T-helper 2 cell treated with Interferon-gamma antibody and Interleukin-4, amounts not matched to agents 5 μg/mL and 100 μg/mL, for 36 hours (primary cell): ENCODE measurements at regions not wholly inside any gene's neighbourhood (a gene's known extent, or its start where the extent isn't known, plus 50 kb on each side); places are given as distances from the start of the nearest gene placed in this dataset.

ENCODE experiments used
- DNase-seq: peaks from one replicate; pipeline ENCODE4 v3.0.0; 2021; ENCODE audit warnings: low spot score
- H3K27ac Mint-ChIP-seq: one replicate; pipeline ENCODE4 v1.8.0; 2021; ENCODE audit warnings: mild to moderate bottlenecking, mixed read lengths
- H3K27me3 Mint-ChIP-seq: one replicate; pipeline ENCODE4 v1.8.0; 2021; ENCODE audit warnings: low read depth, mixed read lengths
- H3K36me3 Mint-ChIP-seq: one replicate; pipeline ENCODE4 v1.8.0; 2021; ENCODE audit warnings: low read depth, mixed read lengths
- H3K4me1 Mint-ChIP-seq: one replicate; pipeline ENCODE4 v1.8.0; 2021; ENCODE audit warnings: low read depth, mixed read lengths
- H3K4me3 Mint-ChIP-seq: one replicate; pipeline ENCODE4 v1.8.0; 2022; ENCODE audit warnings: mild to moderate bottlenecking, moderate library complexity, mixed read lengths
- H3K9me3 Mint-ChIP-seq: one replicate; pipeline ENCODE4 v1.8.0; 2021; ENCODE audit warnings: mixed read lengths

DNA sequence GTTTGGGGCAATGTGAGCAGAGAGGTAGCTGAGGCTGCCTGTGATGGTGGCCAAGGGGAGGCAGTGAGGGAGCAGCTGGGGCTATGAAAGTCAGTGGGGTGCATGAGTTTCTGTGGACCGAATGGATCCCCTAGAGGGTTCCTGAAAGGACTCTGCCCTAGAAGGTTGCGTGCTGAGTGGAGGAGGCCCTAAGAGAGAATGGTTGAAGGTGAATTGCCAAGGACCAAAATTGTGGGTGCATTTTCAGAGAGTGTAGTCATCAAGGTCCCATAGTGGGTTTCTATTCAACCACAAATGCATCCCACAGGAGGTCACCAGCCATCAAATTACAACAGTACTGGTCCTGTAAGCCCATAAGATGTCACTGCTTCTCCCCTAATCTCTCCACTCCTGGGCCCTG lies 298.3 kb downstream of the CDK5RAP2 start:
- no peak for DNase-seq
- Mint-ChIP-seq H3K36me3 (no peaks in the 10 kb centered on the region), H3K27ac (no peak overlapping the region), H3K27me3 (no peaks in the 10 kb centered on the region), H3K9me3 (peaks cover 7% of the 10 kb centered on the region), H3K4me1 (no peaks in the 10 kb centered on the region), H3K4me3 (no peak overlapping the region)

DNA sequence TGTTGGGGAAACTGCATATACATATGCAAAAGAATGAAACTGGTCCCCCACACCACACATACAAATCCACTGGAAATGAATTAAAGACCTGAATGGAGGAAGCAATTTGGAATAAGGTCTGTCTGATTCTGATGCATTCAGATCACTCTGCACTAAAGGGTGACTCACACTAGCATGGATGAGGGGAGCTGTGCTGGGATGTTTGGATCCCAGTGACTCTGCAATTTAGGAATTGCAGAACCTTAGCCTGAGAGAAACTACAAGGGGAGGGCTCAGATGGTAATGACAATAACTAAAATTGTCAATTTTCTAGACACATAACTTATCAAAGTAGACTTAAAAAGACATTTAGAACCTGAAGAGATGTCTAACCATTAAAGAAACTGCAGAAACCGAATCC lies 312.0 kb downstream of the CDK5RAP2 start:
- H3K36me3 Mint-ChIP-seq = no peaks in the 10 kb centered on the region
- H3K9me3 Mint-ChIP-seq = no peaks in the 10 kb centered on the region
- H3K27me3 Mint-ChIP-seq = no peaks in the 10 kb centered on the region
- no peaks in the 10 kb centered on the region for H3K4me1 Mint-ChIP-seq
- H3K4me3 Mint-ChIP-seq = no peak overlapping the region
- DNase-seq = no peak
- no peak overlapping the region for H3K27ac Mint-ChIP-seq

GRCh38 chr9:120265791-120266190 lies 314.2 kb downstream of the CDK5RAP2 start:
- H3K27ac Mint-ChIP-seq = no peak overlapping the region
- no peaks in the 10 kb centered on the region for H3K9me3 Mint-ChIP-seq
- H3K4me3 Mint-ChIP-seq = no peak overlapping the region
- no peaks in the 10 kb centered on the region for H3K36me3 Mint-ChIP-seq
- H3K4me1 Mint-ChIP-seq = no peaks in the 10 kb centered on the region
- no peaks in the 10 kb centered on the region for H3K27me3 Mint-ChIP-seq
- DNase-seq = no peak

GRCh38 chr9:120264528-120264927 lies 315.4 kb downstream of the CDK5RAP2 start:
- H3K36me3 Mint-ChIP-seq = no peaks in the 10 kb centered on the region
- no peak for DNase-seq
- H3K4me1 Mint-ChIP-seq = no peaks in the 10 kb centered on the region
- no peaks in the 10 kb centered on the region for H3K27me3 Mint-ChIP-seq
- no peak overlapping the region for H3K4me3 Mint-ChIP-seq
- H3K27ac Mint-ChIP-seq = no peak overlapping the region
- no peaks in the 10 kb centered on the region for H3K9me3 Mint-ChIP-seq

GRCh38 chr9:120263836-120264235 lies 316.1 kb downstream of the CDK5RAP2 start:
- Mint-ChIP-seq H3K9me3 (no peaks in the 10 kb centered on the region), H3K4me3 (no peak overlapping the region), H3K36me3 (no peaks in the 10 kb centered on the region), H3K27me3 (peaks cover 2% of the 10 kb centered on the region), H3K4me1 (no peaks in the 10 kb centered on the region), H3K27ac (no peak overlapping the region)
- DNase-seq = no peak

DNA sequence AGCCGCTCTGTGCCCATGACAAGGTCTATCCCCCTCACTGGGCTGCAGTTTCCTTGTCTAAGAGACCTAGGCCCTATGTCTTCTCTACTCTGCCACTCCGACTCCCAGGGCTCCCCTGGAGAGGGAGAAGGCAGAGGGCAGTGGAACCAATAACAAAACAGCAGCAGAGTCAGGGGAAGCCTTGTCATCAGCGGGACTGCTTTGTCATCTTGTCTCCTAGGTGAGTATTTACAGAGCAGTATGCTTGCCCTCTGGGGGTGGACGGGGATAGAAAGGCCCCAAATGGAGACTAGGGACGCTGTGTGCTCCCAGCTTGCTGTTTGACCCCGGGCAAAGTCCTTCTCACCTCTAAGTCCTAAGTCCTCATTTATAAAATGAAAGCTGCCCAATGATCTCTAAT lies 318.5 kb downstream of the CDK5RAP2 start:
- Mint-ChIP-seq H3K36me3 (no peaks in the 10 kb centered on the region), H3K4me1 (no peaks in the 10 kb centered on the region), H3K27ac (no peak overlapping the region), H3K9me3 (no peaks in the 10 kb centered on the region), H3K4me3 (no peak overlapping the region), H3K27me3 (peaks cover 5% of the 10 kb centered on the region)
- no peak for DNase-seq

GRCh38 chr9:120259100-120259499 lies 320.9 kb downstream of the CDK5RAP2 start:
- Mint-ChIP-seq H3K27me3 (peaks cover 5% of the 10 kb centered on the region), H3K27ac (no peak overlapping the region)

GRCh38 chr9:120258096-120258495 lies 321.9 kb downstream of the CDK5RAP2 start:
- Mint-ChIP-seq H3K4me1 (no peaks in the 10 kb centered on the region), H3K36me3 (no peaks in the 10 kb centered on the region), H3K27ac (no peak overlapping the region), H3K27me3 (peaks cover 5% of the 10 kb centered on the region), H3K9me3 (no peaks in the 10 kb centered on the region), H3K4me3 (no peak overlapping the region)
- DNase-seq = no peak

More at GRCh38 chr9:120259100-120259499, 320.9 kb downstream of the CDK5RAP2 start:
- Mint-ChIP-seq H3K9me3 (no peaks in the 10 kb centered on the region), H3K4me3 (no peak overlapping the region), H3K36me3 (no peaks in the 10 kb centered on the region), H3K4me1 (no peaks in the 10 kb centered on the region)
- no peak for DNase-seq

GRCh38 chr9:120257483-120257882 lies 322.5 kb downstream of the CDK5RAP2 start:
- Mint-ChIP-seq H3K4me1 (no peaks in the 10 kb centered on the region), H3K36me3 (no peaks in the 10 kb centered on the region), H3K4me3 (no peak overlapping the region), H3K9me3 (no peaks in the 10 kb centered on the region), H3K27me3 (peaks cover 5% of the 10 kb centered on the region), H3K27ac (no peak overlapping the region)
- DNase-seq = no peak

DNA sequence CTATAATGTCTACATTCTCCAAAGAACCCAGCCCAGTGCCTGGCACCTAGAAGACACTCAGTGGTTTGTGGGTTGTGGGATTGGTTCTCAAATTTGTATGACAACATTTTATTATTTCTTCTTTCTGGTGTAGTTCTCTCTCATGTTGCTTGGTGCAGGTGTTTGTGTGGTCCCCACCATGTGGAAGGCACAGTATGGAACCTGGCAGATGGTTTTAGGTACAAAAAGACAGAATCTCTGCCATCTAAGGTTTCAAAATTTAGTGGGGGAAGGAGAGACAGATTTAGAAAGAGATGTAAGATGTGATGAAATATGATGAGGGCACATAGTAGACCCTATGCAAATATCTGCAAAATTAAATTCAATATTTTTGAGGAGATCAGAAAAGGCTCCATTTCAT lies 323.8 kb downstream of the CDK5RAP2 start:
- Mint-ChIP-seq H3K4me1 (no peaks in the 10 kb centered on the region), H3K27me3 (peaks cover 5% of the 10 kb centered on the region), H3K4me3 (no peak overlapping the region), H3K9me3 (no peaks in the 10 kb centered on the region), H3K36me3 (no peaks in the 10 kb centered on the region), H3K27ac (no peak overlapping the region)
- no peak for DNase-seq

DNA sequence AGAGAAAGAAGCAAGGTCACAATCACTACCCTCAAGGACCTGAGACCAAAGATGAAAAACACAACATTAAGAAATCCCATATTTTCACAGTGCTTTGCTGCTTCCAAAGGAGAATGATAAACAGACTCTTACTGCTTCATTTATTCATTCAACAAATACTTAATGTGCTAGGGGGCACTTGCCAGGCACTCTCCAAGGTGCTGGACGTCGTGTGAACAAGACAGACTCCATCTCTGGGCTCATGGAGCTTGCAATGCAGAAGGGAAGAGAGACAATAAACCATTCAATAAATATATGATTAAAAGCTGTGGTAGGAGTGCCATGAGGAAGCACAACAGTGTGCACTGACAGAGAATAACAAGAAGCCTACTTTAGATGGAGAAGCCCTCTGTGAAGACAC lies 327.7 kb downstream of the CDK5RAP2 start:
- H3K4me3 Mint-ChIP-seq = no peak overlapping the region
- H3K9me3 Mint-ChIP-seq = no peaks in the 10 kb centered on the region
- H3K4me1 Mint-ChIP-seq = no peaks in the 10 kb centered on the region
- DNase-seq = no peak
- H3K27me3 Mint-ChIP-seq = no peaks in the 10 kb centered on the region
- no peaks in the 10 kb centered on the region for H3K36me3 Mint-ChIP-seq
- H3K27ac Mint-ChIP-seq = no peak overlapping the region

DNA sequence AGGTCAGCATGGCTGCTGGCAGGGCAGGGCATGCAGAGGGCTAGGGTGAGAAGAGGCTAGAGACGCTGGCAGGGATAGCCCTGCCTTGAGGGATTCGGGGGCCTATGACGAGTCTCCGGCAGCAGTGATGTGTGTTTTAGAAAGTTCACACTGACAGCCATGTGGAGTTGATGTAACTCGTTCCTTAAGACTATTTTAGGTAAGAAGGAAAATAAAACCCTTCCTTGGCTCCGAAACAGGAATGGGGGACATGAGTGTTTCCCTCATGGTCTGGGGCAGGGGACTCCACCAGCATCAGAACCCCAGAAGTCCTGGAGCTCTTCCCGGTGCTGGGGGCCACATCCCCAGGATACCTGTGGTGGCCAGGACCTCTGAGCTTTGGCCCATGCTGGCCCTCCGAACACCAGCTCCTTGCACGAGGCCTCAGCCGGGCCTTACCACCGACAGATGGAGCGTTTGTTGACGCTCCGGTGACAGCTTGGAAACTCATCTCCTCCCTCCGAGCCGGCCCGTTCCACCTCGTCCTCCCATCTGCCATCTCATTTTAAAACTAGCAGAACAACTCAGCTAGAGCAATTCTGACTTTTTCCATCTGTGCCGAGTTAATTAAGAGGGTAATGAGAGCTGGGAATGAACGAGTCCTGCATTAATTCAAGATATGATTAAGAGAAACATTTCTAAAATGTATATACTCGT lies 337.7 kb downstream of the CDK5RAP2 start:
- no peak for DNase-seq
- Mint-ChIP-seq H3K27me3 (no peaks in the 10 kb centered on the region), H3K27ac (no peak overlapping the region), H3K4me3 (no peak overlapping the region), H3K4me1 (no peaks in the 10 kb centered on the region), H3K36me3 (no peaks in the 10 kb centered on the region), H3K9me3 (no peaks in the 10 kb centered on the region)

DNA sequence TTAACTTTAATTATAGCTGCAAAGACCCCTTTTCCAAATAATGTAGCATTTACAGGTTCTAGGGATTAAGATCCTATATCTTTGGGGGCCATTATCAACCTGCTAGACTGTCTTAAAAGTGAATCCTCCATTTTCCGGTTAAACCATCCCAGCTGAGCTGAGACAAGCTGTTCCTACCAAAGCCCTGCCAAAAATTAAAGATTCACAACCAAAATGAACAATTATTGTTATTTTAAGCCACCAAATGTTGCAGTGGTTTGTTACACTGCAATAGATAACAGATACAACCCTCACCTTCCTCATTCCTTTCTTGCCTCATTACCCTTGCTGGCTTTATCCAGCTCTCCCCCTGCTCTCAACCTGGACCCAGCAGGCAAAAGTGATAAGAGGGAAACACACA lies 343.4 kb downstream of the CDK5RAP2 start:
- Mint-ChIP-seq H3K4me3 (no peak overlapping the region), H3K9me3 (no peaks in the 10 kb centered on the region), H3K27me3 (no peaks in the 10 kb centered on the region), H3K27ac (no peak overlapping the region), H3K36me3 (no peaks in the 10 kb centered on the region), H3K4me1 (no peaks in the 10 kb centered on the region)
- DNase-seq = no peak

DNA sequence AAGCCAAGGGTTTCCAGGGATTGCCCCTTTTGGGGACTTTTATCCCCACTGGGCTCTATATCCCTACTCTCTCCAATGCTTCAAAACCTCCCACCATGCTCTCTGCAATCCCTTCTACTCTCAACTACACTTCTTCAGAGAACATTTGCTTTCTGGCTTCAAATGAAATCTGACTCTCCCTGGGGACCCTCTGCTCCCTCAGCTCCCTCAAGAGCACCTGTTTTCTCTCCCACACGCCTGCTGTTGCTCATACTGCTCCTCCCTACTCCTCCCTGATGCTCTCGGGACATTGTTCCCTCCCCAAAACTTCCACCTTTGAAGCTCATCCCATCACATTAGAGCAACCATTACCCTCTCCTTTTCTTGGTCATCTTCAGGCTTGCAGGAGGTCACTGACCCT lies 344.9 kb downstream of the CDK5RAP2 start:
- Mint-ChIP-seq H3K4me3 (no peak overlapping the region), H3K27ac (no peak overlapping the region), H3K9me3 (no peaks in the 10 kb centered on the region), H3K27me3 (no peaks in the 10 kb centered on the region), H3K4me1 (no peaks in the 10 kb centered on the region), H3K36me3 (no peaks in the 10 kb centered on the region)
- DNase-seq = no peak

- H3K4me3 Mint-ChIP-seq = no peak overlapping the region
- no peaks in the 10 kb centered on the region for H3K9me3 Mint-ChIP-seq
- no peaks in the 10 kb centered on the region for H3K36me3 Mint-ChIP-seq
- no peaks in the 10 kb centered on the region for H3K4me1 Mint-ChIP-seq
- H3K27me3 Mint-ChIP-seq = no peaks in the 10 kb centered on the region
- DNase-seq = no peak
- H3K27ac Mint-ChIP-seq = no peak overlapping the region
Observed at GRCh38 chr9:120230227-120230626, 349.7 kb downstream of the CDK5RAP2 start.
